ENCODE measurements at regions not wholly inside any gene's neighbourhood (a gene's known extent, or its start where the extent isn't known, plus 50 kb on each side); places are given as distances from the start of the nearest gene placed in this dataset.

DNA sequence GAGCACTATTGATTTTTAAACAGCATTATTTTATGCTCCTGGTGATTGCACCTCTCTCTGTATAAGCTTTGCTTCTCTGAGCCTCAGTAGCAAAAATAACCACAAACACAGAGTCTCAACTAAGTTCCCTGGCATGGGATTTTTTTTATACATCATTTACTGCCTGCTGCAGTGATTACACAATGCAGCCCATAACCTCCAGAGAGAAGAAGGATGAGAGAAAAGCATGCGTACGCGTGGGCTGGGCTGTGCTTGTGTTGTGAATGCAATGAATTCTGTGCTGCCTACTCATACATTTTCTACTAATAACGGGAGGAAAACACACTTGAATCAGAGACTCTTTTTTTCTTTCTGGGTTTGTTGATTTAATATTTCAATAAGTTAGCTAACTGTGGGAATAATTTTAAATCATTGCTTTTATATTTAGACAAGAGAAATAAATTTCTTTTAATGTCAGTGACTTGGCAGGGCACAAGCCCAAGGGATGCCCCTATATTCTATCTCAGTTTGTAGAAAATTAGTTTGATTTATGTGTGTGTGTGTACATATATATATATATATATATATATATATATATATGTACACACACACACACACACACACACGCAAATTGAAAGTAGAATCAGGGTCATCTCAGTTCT lies 351.5 kb downstream of the MED10 start:
- WGBS = 25% methylated on average over 5 of the region's 5 CpGs
- DNase-seq (ENCODE audit: low spot score) = no peak

DNA sequence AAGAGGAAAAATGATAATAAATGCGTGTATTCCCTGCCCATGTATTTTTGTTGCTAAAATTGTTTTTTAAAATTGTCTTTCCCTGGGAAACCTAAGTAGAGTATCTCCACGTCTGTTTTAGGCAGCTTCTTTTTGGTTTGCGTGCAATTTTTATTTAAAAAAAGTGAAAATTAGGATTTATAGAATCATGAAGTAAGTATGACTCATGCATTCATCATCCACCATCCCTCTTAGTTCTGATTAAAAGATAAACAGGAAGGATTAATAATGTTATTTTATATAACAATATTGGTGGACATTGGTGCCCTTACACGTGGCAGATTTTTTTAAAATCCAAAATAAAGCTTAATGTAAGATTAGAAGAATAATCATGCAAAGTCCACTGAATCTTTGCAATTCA lies 358.7 kb downstream of the MED10 start:
- no peak overlapping the region for H3K4me3 ChIP-seq
- no peak overlapping the region for H3K27ac ChIP-seq
- intact Hi-C loops (cut with DNase I) = no loop called here
- no peaks in the 10 kb centered on the region for H3K36me3 ChIP-seq
- no peaks in the 10 kb centered on the region for H3K9me3 ChIP-seq
- DNase-seq (ENCODE audit: low spot score) = no peak
- H3K4me1 ChIP-seq (replicated peaks) = no peaks in the 10 kb centered on the region
- WGBS = 66% methylated on average over 4 of the region's 4 CpGs
- H3K27me3 ChIP-seq (replicated peaks; ENCODE audit: insufficient read depth) = no peaks in the 10 kb centered on the region
- TF ChIP-seq, protein P1, sequence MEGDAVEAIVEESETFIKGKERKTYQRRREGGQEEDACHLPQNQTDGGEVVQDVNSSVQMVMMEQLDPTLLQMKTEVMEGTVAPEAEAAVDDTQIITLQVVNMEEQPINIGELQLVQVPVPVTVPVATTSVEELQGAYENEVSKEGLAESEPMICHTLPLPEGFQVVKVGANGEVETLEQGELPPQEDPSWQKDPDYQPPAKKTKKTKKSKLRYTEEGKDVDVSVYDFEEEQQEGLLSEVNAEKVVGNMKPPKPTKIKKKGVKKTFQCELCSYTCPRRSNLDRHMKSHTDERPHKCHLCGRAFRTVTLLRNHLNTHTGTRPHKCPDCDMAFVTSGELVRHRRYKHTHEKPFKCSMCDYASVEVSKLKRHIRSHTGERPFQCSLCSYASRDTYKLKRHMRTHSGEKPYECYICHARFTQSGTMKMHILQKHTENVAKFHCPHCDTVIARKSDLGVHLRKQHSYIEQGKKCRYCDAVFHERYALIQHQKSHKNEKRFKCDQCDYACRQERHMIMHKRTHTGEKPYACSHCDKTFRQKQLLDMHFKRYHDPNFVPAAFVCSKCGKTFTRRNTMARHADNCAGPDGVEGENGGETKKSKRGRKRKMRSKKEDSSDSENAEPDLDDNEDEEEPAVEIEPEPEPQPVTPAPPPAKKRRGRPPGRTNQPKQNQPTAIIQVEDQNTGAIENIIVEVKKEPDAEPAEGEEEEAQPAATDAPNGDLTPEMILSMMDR (IDR thresholded peaks at IDR 0.05) = no peak
- no peak for TF ChIP-seq POLR2A (IDR thresholded peaks at IDR 0.05)
- no peak for TF ChIP-seq POLR2AphosphoS5 (IDR thresholded peaks at IDR 0.05)

More for the DNA sequence above, 351.5 kb downstream of the MED10 start:
- H3K4me1 ChIP-seq (replicated peaks) = no peaks in the 10 kb centered on the region
- no peaks in the 10 kb centered on the region for H3K36me3 ChIP-seq
- no peaks in the 10 kb centered on the region for H3K27me3 ChIP-seq (replicated peaks; ENCODE audit: insufficient read depth)
- intact Hi-C loops (cut with DNase I) = no loop called here
- H3K9me3 ChIP-seq = no peaks in the 10 kb centered on the region
- H3K27ac ChIP-seq = no peak overlapping the region
- H3K4me3 ChIP-seq = no peak overlapping the region
- TF ChIP-seq, protein P1 (IDR thresholded peaks at IDR 0.05) = no peak
- no peak for TF ChIP-seq POLR2AphosphoS5 (IDR thresholded peaks at IDR 0.05)
- TF ChIP-seq POLR2A (IDR thresholded peaks at IDR 0.05) = no peak

DNA sequence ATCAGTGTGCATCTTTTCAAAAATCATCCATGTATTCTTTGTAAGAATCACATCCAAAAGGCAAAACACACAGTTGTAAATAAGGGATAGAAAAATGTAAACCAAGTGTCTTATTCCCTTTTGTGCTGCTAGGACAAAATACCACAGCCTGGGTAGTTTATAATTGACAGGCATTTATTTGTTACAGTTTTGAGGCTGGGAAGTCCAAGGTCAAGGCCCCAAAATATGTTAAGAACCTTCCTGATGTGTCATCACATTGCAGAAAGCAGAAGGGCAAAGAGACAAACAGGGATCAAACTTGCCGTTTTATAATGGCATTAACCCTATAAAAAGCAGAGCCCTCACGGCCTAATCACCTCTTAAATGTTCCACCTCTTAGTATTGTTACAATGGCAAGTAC lies 364.8 kb downstream of the MED10 start:
- Histone ChIP-seq H3K27ac (no peak overlapping the region), H3K4me3 (no peak overlapping the region), H3K36me3 (no peaks in the 10 kb centered on the region), H3K27me3 (replicated peaks; ENCODE audit: insufficient read depth) (no peaks in the 10 kb centered on the region), H3K9me3 (no peaks in the 10 kb centered on the region), H3K4me1 (replicated peaks) (no peaks in the 10 kb centered on the region)
- no peak for DNase-seq (ENCODE audit: low spot score)
- WGBS = 20% methylated on average over 2 of the region's 2 CpGs
- intact Hi-C loops (cut with DNase I) = no loop called here
- TF ChIP-seq, protein P1 (IDR thresholded peaks at IDR 0.05) = no peak
- TF ChIP-seq POLR2A (IDR thresholded peaks at IDR 0.05) = no peak
- no peak for TF ChIP-seq POLR2AphosphoS5 (IDR thresholded peaks at IDR 0.05)

DNA sequence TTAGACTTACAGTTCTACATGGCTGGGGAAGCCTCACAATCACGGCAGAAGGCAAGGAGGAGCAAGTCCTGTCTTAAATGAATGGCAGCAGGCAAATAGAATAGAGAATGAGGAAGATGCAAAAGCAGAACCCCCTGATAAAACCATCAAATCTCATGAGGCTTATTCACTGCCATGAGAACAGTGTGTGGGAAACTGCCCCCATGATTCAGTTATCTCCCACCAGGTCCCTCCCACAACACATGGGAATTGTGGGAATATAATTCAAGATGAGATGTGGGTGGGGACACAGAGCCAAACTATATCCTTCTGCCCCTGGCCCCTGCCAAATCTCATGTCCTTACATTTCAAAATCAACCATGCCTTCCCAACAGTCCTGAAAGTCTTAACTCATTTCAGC lies 367.1 kb downstream of the MED10 start:
- TF ChIP-seq POLR2AphosphoS5 (IDR thresholded peaks at IDR 0.05) (no peak), POLR2A (IDR thresholded peaks at IDR 0.05) (no peak)
- TF ChIP-seq, protein P1 (IDR thresholded peaks at IDR 0.05) = no peak
- Histone ChIP-seq H3K4me3 (no peak overlapping the region), H3K27ac (no peak overlapping the region), H3K9me3 (no peaks in the 10 kb centered on the region), H3K36me3 (no peaks in the 10 kb centered on the region), H3K27me3 (replicated peaks; ENCODE audit: insufficient read depth) (no peaks in the 10 kb centered on the region), H3K4me1 (replicated peaks) (no peaks in the 10 kb centered on the region)
- 52% methylated on average over 1 of the region's 1 CpG for WGBS
- no peak for DNase-seq (ENCODE audit: low spot score)
- intact Hi-C loops (cut with DNase I) = no loop called here

DNA sequence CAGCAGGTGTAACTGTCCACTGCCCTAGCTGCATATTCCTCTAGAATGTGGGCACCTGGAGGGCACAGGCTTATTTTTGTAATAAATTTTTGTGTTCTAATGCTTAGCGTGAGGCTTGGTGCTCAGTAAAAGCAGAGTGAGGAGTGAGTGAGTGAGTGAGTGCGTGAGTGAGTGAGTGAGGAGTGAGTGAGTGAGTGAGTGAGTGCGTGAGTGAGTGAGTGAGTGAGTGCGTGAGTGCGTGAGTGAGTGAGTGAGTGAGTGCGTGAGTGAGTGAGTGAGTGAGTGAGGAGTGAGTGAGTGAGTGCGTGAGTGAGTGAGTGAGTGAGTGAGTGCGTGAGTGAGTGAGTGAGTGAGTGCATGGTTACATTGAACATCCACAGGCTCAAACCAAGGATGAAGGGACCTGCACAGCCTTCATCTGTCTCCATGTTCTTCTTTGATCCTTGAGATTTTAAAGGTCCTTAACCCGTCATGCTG lies 371.5 kb downstream of the MED10 start:
- no peak for DNase-seq (ENCODE audit: low spot score)
- Histone ChIP-seq H3K36me3 (no peaks in the 10 kb centered on the region), H3K27me3 (replicated peaks; ENCODE audit: insufficient read depth) (no peaks in the 10 kb centered on the region), H3K9me3 (no peaks in the 10 kb centered on the region), H3K4me1 (replicated peaks) (no peaks in the 10 kb centered on the region), H3K4me3 (no peak overlapping the region), H3K27ac (no peak overlapping the region)
- TF ChIP-seq, protein P1 (IDR thresholded peaks at IDR 0.05) = no peak
- no peak for TF ChIP-seq POLR2AphosphoS5 (IDR thresholded peaks at IDR 0.05)
- intact Hi-C loops (cut with DNase I) = no loop called here
- WGBS = 89% methylated on average over 9 of the region's 9 CpGs
